HepG2 (cell line): ENCODE measurements at regions not wholly inside any gene's neighbourhood (a gene's known extent, or its start where the extent isn't known, plus 50 kb on each side); places are given as distances from the start of the nearest gene placed in this dataset.

Experiments used
- ATAC-seq: fragments of 200-7000 bp; cut with Tn5 transposase; 3 replicates; pipeline ENCODE4 v1.9.1; 2020; ENCODE audit warnings: mild to moderate bottlenecking, moderate library complexity
- BruUV-seq: library from RNA; stranded (reverse); fragments of 400-500 nt; replicated peaks from 2 replicates; lab custom pipeline; 2021; lab: Mats Ljungman, UMichigan
- CTCF ChIA-PET: fragments of 300-600 bp; formaldehyde crosslinking; extraction: SDS; loops from one replicate; lab custom pipeline; 2021; ENCODE audit warnings: low total read pairs, inconsistent platforms, low intra/inter-chr PET ratio; lab: Yijun Ruan, JAX
- POLR2A ChIA-PET: fragments of 350-600 bp; sonication (Branson Sonifier 250); formaldehyde crosslinking; loops from one replicate; lab custom pipeline; 2020; ENCODE audit warnings: antibody characterized with exemption, inconsistent platforms; lab: Yijun Ruan, JAX
- DNase-seq: peaks from one replicate; pipeline ENCODE4 v3.0.0-alpha.2; 2015; ENCODE audit warnings: low spot score
- FAIRE-seq: peaks from 3 replicates; lab custom pipeline; 2011; peaks lifted over from hg19 to GRCh38; lab: Jason Lieb, UNC
- H2AFZ ChIP-seq: one replicate; pipeline ENCODE4 v1.6.1; 2011; ENCODE audit warnings: low read length, inconsistent platforms
- H3K27ac ChIP-seq: fragments of 300-600 bp; 3 replicates; pipeline ENCODE4 v1.8.0; 2011; ENCODE audit warnings: mixed run types, mild to moderate bottlenecking, mixed read lengths, low read length, inconsistent platforms; ENCODE audit not compliant: insufficient read depth; ENCODE audit errors: extremely low read length
- H3K27me3 ChIP-seq, 2 experiments: fragments of 200-600 bp in 1 of 2; 2 replicates in 1 of 2; 3 replicates in 1 of 2; pipeline versions ENCODE4 v1.6.0 to v1.8.0; 2011; ENCODE audit warnings: low read length in 2 of 2, mild to moderate bottlenecking in 2 of 2, moderate library complexity in 2 of 2, inconsistent platforms in 1 of 2; ENCODE audit not compliant: insufficient read depth in 2 of 2, control insufficient read depth in 1 of 2
- H3K36me3 ChIP-seq, 2 experiments: fragments of 200-600 bp in 1 of 2; replicated peaks in 1 of 2; 2 replicates in 1 of 2; 3 replicates in 1 of 2; pipeline versions ENCODE4 v1.5.1 to v1.8.0; 2011; ENCODE audit warnings: low read length in 2 of 2, inconsistent platforms in 1 of 2; ENCODE audit not compliant: insufficient read depth in 2 of 2, control insufficient read depth in 1 of 2
- H3K4me1 ChIP-seq: 2 replicates; pipeline ENCODE4 v1.5.1; 2012; ENCODE audit warnings: low read length, inconsistent platforms; ENCODE audit not compliant: insufficient read depth
- H3K4me2 ChIP-seq: 2 replicates; pipeline ENCODE4 v1.6.0; 2011; ENCODE audit warnings: low read depth, low read length, inconsistent platforms
- H3K4me3 ChIP-seq, 3 experiments: fragments of 200-600 bp in 1 of 3; sonication (generic), shearing (Covaris generic) in 1 of 3; replicated peaks in 1 of 3; 2 replicates each; pipeline ENCODE4 v1.5.1; 2011 to 2016; ENCODE audit warnings: low read length in 3 of 3, inconsistent platforms in 2 of 3, low read depth in 2 of 3, mild to moderate bottlenecking in 2 of 3, control low read depth in 1 of 3, mixed read lengths in 1 of 3; ENCODE audit not compliant: insufficient read depth in 1 of 3
- H3K79me2 ChIP-seq: one replicate; pipeline ENCODE4 v1.6.1; 2011; ENCODE audit warnings: low read length, inconsistent platforms; ENCODE audit not compliant: insufficient read depth
- H3K9ac ChIP-seq: 2 replicates; pipeline ENCODE4 v1.6.0; 2011; ENCODE audit warnings: mild to moderate bottlenecking, low read depth, low read length, inconsistent platforms; ENCODE audit not compliant: insufficient read depth
- H3K9me3 ChIP-seq: 2 replicates; pipeline ENCODE4 v1.5.1; 2012; ENCODE audit warnings: mild to moderate bottlenecking, low read length
- H4K20me1 ChIP-seq: 2 replicates; pipeline ENCODE4 v1.6.0; 2011; ENCODE audit warnings: inconsistent platforms, mild to moderate bottlenecking, low read length, moderate library complexity; ENCODE audit not compliant: insufficient read depth
- ATF5 ChIP-seq: sonication (generic); formaldehyde crosslinking; IDR thresholded peaks from 2 replicates; pipeline ENCODE4 v1.4.0; 2020; ENCODE audit warnings: mild to moderate bottlenecking, low read depth, missing genetic modification reagents
- BCLAF1 ChIP-seq: fragments of 450-650 bp; IDR thresholded peaks from 2 replicates; pipeline ENCODE4 v1.6.1; 2017; ENCODE audit warnings: mild to moderate bottlenecking
- DNMT3B ChIP-seq: conservative IDR thresholded peaks from 2 replicates; pipeline ENCODE4 v1.6.1; 2016; ENCODE audit warnings: missing biosample characterization, control low read depth
- ELF1 ChIP-seq: sonication (generic); formaldehyde crosslinking; IDR thresholded peaks from 2 replicates; pipeline ENCODE4 v1.4.0; 2020; ENCODE audit warnings: missing genetic modification reagents
- KAT8 ChIP-seq: IDR thresholded peaks from 2 replicates; pipeline ENCODE4 v1.6.1; 2016; ENCODE audit warnings: missing genetic modification reagents, missing compliant biosample characterization
- MAFG ChIP-seq: sonication (generic); formaldehyde crosslinking; IDR thresholded peaks from 2 replicates; pipeline ENCODE4 v1.5.1; 2020; ENCODE audit warnings: mild to moderate bottlenecking, missing genetic modification reagents
- NFIC ChIP-seq: IDR thresholded peaks from 2 replicates; pipeline ENCODE4 v1.6.1; 2012; ENCODE audit warnings: mild to moderate bottlenecking, low read length, inconsistent platforms
- NFKBIZ ChIP-seq: IDR thresholded peaks from 2 replicates; pipeline ENCODE4 v1.6.1; 2018; ENCODE audit warnings: missing genetic modification reagents, missing compliant biosample characterization
- SAP130 ChIP-seq: IDR thresholded peaks from 2 replicates; pipeline ENCODE4 v1.6.1; 2016; ENCODE audit warnings: low read depth
- SMC3 ChIP-seq: IDR thresholded peaks from 2 replicates; pipeline ENCODE4 v1.6.1; 2011; ENCODE audit warnings: low read length, improper control_type of control experiment
- SNAPC4 ChIP-seq: sonication (generic); formaldehyde crosslinking; IDR thresholded peaks from 2 replicates; pipeline ENCODE4 v1.4.0; 2020; ENCODE audit warnings: mild to moderate bottlenecking, missing genetic modification reagents
- TBP ChIP-seq: sonication (generic); formaldehyde crosslinking; IDR thresholded peaks from 2 replicates; pipeline ENCODE4 v1.5.0; 2020; ENCODE audit warnings: missing genetic modification reagents
- TBX2 ChIP-seq: sonication (generic); formaldehyde crosslinking; IDR thresholded peaks from 2 replicates; pipeline ENCODE4 v1.5.0; 2020; ENCODE audit warnings: missing genetic modification reagents, mild to moderate bottlenecking, borderline replicate concordance
- ZNF33B ChIP-seq: sonication (generic); formaldehyde crosslinking; IDR thresholded peaks from 2 replicates; pipeline ENCODE4 v1.5.1; 2020; ENCODE audit warnings: mild to moderate bottlenecking, missing genetic modification reagents
- ZNF530 ChIP-seq: sonication (generic); formaldehyde crosslinking; IDR thresholded peaks from 2 replicates; pipeline ENCODE4 v1.5.0; 2020; ENCODE audit warnings: low read depth, mild to moderate bottlenecking, missing genetic modification reagents
- ZNF770 ChIP-seq: sonication (generic); formaldehyde crosslinking; IDR thresholded peaks from 2 replicates; pipeline ENCODE4 v1.5.0; 2020; ENCODE audit warnings: mild to moderate bottlenecking, missing genetic modification reagents
- ZNF878 ChIP-seq: sonication (generic); formaldehyde crosslinking; IDR thresholded peaks from 2 replicates; pipeline ENCODE4 v1.8.1; 2023; ENCODE audit warnings: mild to moderate bottlenecking, missing genetic modification reagents, moderate library complexity
- WGBS: methylation state at CpG from one replicate; pipeline ENCODE4 v1.1.6; 2017; ENCODE audit warnings: low lambda C conversion rate; 5-methylcytosine and 5-hydroxymethylcytosine counted together
- in situ Hi-C: cut with HindIII; loops from 2 replicates; pipeline ENCODE4 v1.10.0; 2017; ENCODE audit warnings: low pct_unique_long_range_greater_than_20kb; ENCODE audit not compliant: extremely low pct_ligation_motif_present
- intact Hi-C: fragments of 100-400 bp; cut with micrococcal nuclease; formaldehyde crosslinking; loops from one replicate; pipeline ENCODE4 v1.10.0; 2022; ENCODE audit not compliant: unreplicated experiment

- no peak overlapping the region for H3K4me2 ChIP-seq
- H3K9ac ChIP-seq = no peak overlapping the region
- no peaks in the 10 kb centered on the region for H4K20me1 ChIP-seq
- ATAC-seq (no peak), FAIRE-seq (no peak), DNase-seq (no peak)
- H3K9me3 ChIP-seq = no peaks in the 10 kb centered on the region
- intact Hi-C loops = no loop called here
- H3K4me3 ChIP-seq = no peak overlapping the region
- 31% methylated on average over 3 of the region's 3 CpGs for WGBS
- CTCF ChIA-PET = no interaction called here
- peaks cover 0 to 24% of the 10 kb centered on the region in 2 experiments; a peak in 2 of 5 replicates for H3K27me3 ChIP-seq
- in situ Hi-C loops = no loop called here
- no peaks in the 10 kb centered on the region for H3K79me2 ChIP-seq
- no peaks in the 10 kb centered on the region for H3K4me1 ChIP-seq
- no peak overlapping the region for H3K27ac ChIP-seq
- H2AFZ ChIP-seq = no peak overlapping the region
- BruUV-seq = no TSS peak
- POLR2A ChIA-PET = no interaction called here
- H3K36me3 ChIP-seq = no peaks in the 10 kb centered on the region
- TF ChIP-seq ZNF878 (CRISPR knock-in tag) (no peak), KAT8 (CRISPR knock-in tag) (no peak), TBP (no peak), BCLAF1 (no peak), ATF5 (CRISPR knock-in tag) (no peak), DNMT3B (CRISPR knock-in tag) (no peak), ZNF770 (CRISPR knock-in tag) (no peak), TBX2 (CRISPR knock-in tag) (no peak), NFIC (no peak), ZNF530 (CRISPR knock-in tag) (no peak), SAP130 (CRISPR knock-in tag) (no peak), ZNF33B (CRISPR knock-in tag) (no peak), SMC3 (no peak), SNAPC4 (no peak), NFKBIZ (no peak), ELF1 (CRISPR knock-in tag) (no peak), MAFG (no peak)
Observed at GRCh38 chr12:100724071-100724470, 70.5 kb upstream of the ANO4 start.
